MM.1S (cell line): ENCODE measurements at regions not wholly inside any gene's neighbourhood (a gene's known extent, or its start where the extent isn't known, plus 50 kb on each side); places are given as distances from the start of the nearest gene placed in this dataset.

Experiments
- CTCF ChIP-seq: fragments of 300-600 bp; sonication (generic); IDR thresholded peaks from 2 replicates; pipeline ENCODE4 v1.5.1; 2016; ENCODE audit warnings: antibody characterized with exemption, low read length, mixed read lengths
- EZH2 ChIP-seq: fragments of 300-600 bp; sonication (generic); optimal IDR thresholded peaks from 2 replicates; pipeline ENCODE3; 2017; ENCODE audit warnings: low read depth, mild to moderate bottlenecking, antibody characterized with exemption, low read length, mixed read lengths
- EZH2phosphoT487 ChIP-seq: fragments of 300-600 bp; sonication (generic); IDR thresholded peaks from 2 replicates; pipeline ENCODE4 v1.6.1; 2018; ENCODE audit warnings: antibody characterized with exemption, low read length

- TF ChIP-seq CTCF (no peak), EZH2phosphoT487 (no peak), EZH2 (no peak)
These were observed 446.9 kb upstream of the DPPA4 start for GRCh38 chr3:109784285-109784684.
